CMK (cell line): ENCODE measurements at regions not wholly inside any gene's neighbourhood (a gene's known extent, or its start where the extent isn't known, plus 50 kb on each side); places are given as distances from the start of the nearest gene placed in this dataset.
A peak's percentile ranks its signal among the peaks of the same experiment; 100 is the strongest.

ENCODE experiments used
- DNase-seq: peaks from one replicate; pipeline ENCODE4 v3.0.0-alpha.2; 2010; ENCODE audit warnings: low read depth

DNA sequence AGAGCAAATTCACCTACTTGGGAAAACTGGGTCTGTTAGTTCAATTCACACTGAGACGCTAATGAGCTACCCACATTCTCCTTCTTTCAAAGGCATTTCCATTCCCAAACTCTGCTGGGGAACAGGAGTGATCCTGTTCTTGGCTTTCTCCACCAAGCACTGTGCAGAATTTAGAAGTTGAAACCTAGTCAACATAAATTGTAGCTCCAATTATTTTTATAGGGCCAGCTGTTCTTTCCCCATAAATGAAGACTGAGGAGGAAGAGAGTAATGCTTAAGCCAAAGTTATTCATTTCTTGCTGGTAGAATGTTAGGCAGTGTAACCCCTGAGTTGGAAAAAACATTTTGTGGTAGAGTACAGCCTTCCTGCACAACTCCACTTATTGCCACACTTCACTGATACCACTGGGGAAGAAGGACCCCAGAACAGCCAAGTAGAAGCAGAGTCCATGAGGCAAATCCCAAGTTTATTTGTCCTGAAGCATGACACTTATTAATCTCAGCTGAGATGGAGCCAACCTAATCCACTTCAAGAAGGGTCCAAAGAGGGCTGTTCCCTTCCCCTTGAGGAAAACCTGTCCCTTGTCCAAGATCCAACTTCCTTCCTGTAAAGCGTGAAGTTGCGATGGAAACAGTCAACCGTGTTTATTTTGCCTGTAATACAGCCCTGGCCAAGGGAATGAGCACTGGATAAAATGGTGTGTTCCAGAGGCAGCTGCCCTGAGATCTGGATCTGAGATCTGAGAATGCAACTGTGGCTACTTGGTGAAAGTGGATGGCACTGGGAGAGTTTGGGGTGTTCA lies 151.8 kb downstream of the TBX5 start:
- DNase-seq = no peak

DNA sequence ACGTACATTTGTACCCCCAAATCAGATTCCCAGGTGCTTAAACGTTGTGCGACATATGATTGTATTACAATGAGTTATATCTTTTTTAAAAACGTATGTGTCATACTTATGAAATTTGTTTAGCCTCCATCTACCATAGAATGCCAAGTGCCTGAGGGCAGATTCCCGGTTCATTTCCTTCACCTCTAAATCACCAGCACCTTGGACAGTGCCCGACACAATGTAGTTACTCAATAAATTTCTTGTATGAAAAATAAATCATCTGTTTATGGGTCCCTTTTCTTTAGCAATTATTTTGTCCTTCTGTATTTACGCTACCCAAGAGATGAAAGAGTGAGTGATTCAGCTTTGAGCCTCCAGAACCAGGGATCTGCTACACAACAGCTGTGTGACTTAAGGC lies 157.4 kb downstream of the TBX5 start:
- DNase-seq = no peak

DNA sequence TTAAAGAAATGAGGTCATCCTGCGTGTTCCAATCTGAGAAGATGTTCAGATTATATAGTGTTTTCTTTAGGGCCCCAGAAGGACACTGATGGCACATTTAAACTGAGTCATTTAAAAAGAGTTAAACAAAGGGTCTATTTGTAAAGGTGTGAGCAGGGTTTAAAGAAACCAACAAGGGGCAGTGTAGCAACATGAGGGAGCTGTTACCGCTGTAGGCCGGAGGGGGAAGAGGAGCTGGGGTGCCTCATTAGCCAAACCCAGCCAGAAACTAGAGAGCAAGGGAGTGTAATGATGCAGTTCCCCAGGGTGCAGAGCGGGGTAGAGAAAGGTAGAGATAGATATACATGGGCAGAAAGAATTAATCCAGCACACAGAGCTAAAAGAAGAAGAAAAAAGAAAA lies 160.4 kb downstream of the TBX5 start:
- no peak for DNase-seq

DNA sequence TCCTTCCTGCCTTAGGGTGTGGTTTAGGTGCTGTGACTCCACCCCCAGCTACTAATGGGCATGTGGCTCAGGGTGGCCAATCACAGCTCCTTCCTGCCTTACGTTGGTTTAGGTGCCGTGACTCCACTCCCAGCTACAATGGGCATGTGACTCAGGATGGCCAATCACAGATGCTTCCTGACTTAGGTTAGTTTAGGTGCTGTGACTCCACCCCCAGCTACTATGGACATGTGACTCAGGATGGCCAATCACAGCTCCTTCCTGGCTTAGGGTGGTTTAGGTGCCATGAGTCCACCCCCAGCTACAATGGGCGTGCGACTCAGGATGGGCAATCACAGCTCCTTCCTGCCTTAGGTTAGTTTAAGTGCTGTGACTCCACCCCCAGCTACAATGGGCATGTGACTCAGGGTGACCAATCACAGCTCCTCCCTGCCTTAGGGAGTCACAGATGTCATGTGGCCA lies 163.9 kb downstream of the TBX5 start:
- peak; percentile 49 for DNase-seq

DNA sequence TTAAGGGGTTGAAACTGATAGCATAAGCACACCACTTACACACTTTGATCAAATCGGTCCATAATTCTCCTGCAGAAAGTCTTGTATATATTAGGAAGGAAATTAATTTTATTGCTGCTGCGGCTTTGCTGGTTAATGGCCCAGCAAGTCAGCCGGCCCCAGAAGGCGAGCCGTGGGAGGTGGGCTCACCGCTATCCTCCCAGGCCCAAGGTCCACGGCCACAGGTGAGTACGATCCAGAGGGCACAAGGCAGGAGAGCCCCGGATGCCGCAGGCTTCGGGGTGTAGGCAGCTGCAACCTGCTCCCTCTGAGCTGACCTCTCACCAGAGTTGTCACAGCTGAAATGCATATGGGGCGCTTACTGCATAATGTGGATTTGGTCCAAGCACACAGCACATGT lies 165.7 kb downstream of the TBX5 start:
- no peak for DNase-seq

DNA sequence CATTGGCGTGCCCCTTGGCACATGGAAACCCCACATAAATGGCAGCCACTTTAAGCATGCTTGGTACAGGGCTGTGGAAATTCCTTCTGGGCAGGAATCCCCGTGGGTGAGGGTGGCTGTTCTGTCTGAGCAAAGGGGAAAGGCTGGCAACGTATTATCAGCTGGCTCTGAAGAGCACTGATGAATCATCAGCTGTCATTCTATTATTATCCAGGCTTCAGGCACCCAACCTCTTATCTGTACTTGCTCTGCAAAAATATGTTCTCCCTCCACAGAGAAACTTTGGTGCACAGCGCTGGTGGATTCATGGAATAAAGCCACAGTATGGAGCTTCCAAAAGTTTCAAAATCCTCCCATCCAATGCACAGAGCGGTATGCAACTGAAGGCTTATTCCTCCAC lies 167.1 kb downstream of the TBX5 start:
- no peak for DNase-seq

DNA sequence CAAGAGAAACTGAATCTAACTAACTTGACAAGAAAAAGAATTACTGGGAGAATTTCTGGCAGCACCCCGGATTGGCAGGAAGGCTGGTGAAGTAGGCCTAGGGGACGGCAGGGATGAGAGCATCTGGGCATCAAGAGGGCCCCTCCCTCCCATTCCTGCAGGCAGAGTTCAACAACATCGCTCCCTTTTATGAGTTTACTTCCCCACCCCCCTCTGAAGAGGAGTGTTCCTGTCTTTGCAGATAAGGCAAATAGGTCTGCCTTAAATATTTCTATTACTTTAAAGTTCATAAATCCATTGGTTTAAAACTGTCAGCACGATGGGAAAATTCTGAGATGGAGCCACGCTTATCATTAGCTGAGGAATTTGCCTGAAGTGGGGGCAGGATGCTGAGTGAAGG lies 168.7 kb downstream of the TBX5 start:
- DNase-seq = no peak

DNA sequence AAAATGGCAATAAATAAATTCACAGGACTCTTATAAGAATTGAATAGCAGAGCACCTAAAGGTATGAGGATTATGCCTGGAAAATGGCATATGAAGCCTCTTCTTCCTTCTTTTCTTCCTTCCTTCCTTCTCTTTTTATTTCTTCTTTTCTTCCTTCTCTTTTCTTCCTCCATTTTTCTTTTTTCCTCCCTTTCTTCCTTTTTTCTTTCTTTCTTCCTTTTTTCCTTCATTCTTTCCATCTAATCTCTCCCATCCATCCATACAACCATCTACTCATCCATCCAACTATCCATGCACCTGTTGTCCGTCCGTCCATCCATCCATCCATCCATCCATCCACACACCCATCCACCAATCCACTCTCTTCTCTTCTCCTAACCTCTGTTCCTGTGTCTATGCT lies 173.8 kb downstream of the TBX5 start:
- DNase-seq = no peak

DNA sequence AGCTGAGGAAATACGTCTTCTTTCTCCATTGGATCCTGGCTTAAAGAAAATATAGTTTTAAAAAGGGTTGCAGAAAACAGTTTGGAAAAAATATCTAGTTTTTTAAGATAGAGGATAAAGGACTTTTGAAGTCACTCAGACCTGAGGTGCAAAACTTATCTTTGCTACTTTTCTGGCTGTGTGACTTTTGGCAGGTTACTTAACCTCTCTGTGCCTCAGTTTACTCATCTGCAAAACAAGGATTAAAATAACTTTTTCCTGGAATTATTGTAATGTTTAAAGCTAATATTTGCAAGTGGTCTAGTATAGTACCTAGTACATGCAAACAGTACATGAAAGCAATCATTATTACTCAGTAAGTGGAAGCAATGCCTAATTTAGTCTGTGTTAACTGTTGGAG lies 176.8 kb downstream of the TBX5 start:
- no peak for DNase-seq

DNA sequence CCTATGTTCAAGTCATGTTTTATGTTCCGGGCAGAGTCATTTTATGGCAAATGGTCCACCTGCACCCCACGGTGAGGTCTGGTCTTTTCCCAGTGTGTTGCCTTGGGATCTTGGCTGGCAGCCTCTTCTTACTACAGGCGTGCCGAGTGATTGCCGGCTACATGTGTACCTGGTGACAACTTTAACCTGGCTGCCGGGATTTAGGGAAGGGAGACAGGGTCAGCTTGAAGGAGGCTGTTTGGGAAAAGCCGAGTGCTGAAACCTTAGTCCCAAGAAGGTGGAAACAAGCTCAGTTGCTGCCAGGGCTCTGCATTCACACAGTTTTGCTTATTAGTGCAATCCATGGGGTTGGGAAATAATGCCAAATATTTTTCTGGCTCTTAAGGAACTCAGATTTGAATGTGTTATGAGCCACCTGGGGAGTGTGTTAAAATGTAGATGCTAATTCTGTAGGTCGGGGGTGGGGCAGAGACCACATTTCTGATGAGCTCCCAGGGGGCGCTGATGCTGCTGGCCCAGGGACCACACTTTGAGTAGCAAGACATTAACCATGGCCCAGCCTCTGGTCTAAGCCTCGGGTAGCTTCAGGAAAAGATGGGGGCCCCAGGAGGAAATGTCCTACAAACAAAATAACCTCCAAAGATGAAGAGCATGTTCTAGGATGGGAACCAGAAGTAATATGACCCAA lies 179.6 kb downstream of the TBX5 start:
- no peak for DNase-seq

DNA sequence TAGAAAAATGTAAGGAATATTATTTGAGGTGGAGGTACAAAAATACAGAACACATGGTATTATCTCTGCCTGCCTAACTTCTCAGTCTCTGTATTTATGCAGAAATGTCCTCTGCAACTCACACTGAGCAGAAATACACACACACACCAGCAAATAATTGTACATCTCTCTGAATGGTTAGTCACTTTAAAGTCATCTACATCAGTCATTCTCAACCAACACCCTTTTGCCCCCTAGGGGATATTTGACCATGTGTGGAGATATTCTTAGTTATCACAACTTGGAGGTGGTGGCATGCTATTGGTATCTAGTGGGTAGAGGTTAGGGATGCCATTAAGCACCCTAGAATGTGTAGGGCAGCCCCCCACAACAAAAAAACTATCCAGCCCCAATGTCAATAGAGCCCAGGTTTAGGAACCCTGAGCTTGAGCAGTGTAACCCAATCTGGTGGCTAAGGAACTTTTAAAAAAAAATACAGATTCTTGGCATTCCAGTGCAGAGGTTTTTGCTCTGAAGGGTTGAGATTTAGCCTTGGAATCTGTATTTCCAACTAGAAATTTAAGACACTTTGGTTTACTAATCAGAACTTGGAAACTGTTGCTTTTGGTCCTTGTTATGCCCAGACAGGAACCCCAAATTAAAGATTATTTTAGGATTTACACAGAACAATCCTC lies 183.8 kb downstream of the TBX5 start:
- DNase-seq = no peak

DNA sequence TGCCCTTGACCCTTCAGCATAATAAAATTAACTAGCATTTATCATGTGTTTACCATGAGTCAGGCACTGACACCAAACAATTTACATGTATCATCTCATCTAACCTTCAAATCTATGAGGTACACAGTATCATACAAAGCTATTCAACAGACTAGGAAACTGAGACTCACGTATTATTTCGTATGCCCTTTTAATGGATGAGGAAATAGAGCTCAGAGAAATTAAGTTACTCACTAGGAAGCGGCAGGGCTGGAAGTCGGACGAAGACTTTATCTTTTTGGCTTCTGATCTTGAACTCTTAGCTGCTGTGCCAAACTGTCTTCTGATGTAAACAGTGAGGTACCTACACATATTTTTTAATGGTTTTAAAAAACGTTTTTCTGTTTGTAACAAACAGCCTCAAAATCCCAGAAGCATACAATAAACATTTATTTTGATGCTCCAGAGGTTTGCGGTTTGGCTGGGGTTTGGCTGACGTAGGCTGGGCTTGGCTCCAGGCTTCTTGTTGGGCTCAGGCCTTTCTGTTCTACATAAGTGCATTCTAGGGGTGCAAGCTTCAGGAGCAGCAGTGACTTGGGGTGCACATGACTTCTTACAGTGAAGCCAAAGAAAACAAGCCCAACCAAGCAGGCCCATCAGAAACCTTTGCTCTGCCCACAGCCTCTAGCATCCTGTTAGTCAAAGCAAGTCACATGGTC lies 184.7 kb downstream of the TBX5 start:
- no peak for DNase-seq

DNA sequence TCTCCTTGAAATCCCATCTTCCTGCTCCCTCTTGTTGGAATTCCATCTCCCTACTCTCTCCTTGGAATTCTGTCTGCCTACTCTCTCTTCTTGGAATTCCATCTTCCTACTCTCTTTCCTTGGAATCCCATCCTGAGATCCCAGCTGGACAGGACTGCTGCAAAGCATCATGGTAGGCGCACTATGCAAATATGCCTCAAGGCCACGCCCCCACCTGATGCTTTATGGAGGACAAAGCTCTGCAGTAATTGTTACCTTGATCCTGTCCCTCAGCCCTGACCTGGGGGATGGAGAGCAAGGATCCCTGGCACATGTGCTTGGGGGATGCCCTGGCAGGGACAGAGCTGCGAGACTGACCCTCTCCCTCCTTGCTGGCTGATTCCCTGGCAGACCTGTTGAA lies 185.6 kb downstream of the TBX5 start:
- no peak for DNase-seq

DNA sequence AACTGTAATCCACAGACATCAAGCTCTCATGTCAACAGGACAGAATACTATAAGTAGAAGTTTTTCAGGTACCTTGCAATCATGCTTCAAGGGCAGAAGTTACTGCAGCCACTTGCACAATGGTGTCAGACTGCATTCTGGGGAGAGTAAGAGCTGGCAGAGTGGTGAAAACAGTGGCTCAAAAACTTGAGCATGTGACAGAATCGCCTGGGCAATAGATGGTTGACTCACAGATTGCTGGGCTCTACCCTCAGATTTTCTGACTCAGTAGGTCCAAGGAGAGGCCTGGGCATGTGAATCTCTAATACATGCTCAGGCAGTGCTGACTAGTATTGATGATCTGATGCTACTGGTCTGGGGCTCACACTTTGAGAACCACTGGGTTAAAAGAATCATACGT lies 187.8 kb downstream of the TBX5 start:
- no peak for DNase-seq

DNA sequence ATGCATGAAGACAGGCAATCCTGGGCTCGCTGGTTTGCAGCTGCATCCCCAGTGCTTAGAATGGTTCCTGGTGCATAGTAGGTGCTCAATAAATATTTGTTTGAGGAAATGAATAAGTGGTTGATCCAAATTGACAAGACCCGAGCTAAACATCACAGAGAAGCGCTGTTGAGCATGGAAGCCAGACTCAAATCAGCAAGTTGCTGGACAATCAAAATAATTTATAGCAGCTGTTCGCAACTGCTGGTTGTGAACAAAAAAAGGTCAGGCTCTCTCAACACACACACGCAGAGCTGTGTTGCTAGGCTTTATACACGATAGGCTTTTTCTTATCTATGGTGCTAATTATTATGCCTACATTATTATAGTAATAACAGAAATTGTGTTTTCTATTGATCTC lies 190.2 kb downstream of the TBX5 start:
- DNase-seq = no peak

DNA sequence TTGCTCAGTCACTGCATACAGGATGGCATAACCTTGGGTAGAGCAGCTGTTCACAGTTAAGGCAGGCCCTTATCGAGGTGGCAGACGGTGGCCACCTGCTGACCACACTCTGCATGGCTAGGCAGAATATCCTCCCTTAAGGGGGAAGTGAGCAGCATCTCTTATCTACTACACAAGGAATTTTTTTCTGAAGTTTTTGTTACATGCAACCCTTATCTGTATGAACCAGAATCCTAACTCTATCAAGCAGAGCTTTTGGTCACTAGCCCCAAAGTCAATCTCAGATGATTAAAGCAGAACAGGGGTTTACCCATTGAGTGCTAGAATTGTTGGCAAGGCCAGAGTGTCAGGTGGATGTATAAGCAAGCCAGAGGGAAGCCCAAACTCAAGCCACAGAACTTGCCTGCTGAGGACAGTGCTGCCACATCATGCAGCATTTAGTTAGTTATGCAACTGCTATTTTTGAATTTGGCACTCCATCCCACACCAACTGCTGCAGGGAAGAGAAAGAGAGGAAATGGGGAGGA lies 192.8 kb downstream of the TBX5 start:
- DNase-seq = peak; percentile 68

DNA sequence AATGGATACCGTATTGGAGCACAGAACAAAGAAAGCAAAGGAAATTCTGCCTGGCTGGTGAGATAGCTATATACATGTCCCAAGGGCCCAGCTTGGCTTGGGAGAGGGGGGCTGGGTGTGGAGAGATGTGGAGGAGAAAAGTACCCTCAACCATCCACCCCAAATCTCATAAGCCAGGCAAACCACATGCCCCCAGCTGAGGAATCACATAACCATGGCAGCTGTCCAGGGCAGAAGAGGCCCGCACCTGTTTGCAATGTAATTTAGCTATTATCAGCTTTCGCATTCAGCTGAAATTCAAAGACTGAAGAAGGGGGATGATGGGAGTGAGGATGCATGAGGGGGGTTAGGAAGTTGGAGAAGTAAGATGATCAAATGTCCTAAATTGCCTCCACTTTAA lies 196.1 kb downstream of the TBX5 start:
- no peak for DNase-seq

DNA sequence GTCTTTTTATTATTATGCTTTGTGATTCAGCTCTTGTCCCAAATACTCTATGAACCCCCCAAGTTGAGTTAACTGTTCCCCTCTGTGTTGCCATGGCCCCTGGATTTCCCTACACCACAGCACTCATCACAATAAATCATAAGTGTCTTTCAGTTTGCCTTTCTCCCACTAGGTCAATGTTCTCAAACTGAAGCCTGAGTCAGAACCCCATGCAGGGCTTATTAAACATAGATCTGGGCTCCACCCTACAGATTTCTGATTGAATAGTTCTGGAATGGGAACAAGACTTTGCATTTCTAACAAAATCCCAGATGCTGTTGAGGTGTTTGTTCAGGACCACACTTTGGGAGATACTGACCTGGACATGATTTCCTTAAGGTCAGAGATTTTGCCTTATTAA lies 199.4 kb downstream of the TBX5 start:
- no peak for DNase-seq

DNA sequence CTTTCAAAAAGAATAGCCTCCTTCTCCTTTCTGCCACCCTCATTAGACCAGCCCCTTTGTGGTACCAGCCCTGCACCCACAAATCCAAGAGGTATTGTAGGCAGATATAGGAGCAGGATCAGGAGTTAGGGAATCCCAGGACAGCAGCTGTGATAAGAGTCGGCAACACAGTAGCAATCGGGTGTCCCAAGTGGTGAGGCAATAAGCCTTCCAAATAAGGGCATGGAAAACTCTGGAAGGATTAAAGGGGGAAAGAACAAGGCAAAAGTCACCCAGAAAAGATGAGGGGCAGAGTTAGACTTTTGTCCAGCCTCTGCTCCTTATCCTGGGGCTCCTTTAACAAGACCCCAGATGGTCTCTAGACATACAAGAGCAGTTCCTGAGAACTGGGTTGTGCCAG lies 204.2 kb downstream of the TBX5 start:
- DNase-seq = no peak

DNA sequence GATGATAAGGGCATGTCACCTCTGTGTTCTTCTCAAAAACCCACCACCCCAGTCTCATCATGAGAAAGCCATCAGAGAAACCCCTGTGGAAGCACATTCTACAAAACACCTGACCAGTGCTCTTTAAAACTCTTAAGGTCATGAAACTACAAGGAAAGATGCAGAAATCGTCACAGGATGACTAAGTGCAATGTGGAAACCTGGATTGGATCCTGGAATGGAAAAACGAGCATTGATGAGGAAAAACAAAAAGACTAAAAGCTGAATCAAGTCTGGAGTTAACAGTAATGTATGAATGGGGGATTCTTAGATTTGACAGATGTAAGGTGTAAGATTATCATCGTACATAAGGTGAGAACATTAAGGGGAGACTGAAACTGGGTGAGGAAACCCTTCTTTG lies 211.0 kb downstream of the TBX5 start:
- no peak for DNase-seq

DNA sequence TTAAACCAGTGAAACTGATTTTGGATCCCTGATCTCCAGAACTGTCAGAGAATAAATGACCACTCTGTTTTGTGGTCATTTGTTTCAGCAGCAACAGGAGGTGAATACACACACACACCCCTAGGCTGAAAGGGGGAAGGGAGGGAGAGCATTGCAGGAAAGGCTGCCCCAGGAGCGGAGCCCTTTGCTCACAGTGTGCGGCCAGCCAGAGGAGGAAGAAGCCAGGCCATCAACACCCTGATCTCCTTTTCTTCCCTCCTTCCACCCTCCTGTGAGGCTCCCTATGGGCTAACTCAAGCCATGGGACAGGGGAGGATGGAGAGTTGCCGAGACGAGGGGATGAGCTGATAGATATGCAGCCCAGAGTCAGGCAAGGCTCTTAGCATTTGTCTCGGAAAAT lies 211.9 kb downstream of the TBX5 start:
- no peak for DNase-seq

DNA sequence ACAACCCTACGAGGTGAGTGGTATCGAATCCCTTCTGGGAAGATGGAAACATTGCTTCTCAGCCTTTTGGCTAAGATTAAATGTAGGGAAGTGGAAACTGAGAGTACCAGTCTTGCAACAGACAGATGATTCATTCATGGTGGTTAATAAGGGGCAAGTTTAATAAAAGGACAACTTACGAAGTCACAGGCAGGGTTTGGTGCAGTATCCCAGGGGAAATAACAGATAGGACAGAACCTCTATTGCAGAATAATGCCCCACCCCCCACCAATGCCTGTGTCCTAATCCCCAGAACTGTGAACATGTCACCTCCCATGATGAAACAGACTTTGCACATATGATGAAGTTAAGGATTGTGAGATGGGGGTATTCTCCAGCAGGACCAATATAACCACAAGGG lies 212.5 kb downstream of the TBX5 start:
- DNase-seq = no peak
